ENCODE measurements at regions not wholly inside any gene's neighbourhood (a gene's known extent, or its start where the extent isn't known, plus 50 kb on each side); places are given as distances from the start of the nearest gene placed in this dataset.

DNA sequence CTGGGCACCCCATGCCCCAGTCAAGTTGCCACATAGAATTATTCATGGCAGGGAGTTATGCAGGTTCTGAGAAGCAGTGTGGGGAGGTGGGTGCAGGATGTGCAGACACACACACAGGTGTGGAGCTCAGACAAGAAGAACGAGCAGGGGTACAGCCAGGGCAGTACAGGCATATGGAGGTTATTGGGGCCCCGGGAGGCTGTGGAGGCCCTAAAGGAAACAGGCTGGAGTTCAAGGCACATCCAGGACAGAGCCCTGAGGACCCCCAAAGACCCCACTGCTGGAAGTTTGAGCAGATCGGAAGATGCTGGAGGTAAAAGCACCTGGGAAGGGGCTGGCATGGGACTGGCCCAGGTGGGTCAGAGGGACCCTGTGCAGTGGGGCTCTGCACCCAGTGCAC is 171.3 kb downstream of the PSMG1 start:
- TF ChIP-seq POLR2A (IDR thresholded peaks at IDR 0.05) = no peak
- TF ChIP-seq, protein P1, sequence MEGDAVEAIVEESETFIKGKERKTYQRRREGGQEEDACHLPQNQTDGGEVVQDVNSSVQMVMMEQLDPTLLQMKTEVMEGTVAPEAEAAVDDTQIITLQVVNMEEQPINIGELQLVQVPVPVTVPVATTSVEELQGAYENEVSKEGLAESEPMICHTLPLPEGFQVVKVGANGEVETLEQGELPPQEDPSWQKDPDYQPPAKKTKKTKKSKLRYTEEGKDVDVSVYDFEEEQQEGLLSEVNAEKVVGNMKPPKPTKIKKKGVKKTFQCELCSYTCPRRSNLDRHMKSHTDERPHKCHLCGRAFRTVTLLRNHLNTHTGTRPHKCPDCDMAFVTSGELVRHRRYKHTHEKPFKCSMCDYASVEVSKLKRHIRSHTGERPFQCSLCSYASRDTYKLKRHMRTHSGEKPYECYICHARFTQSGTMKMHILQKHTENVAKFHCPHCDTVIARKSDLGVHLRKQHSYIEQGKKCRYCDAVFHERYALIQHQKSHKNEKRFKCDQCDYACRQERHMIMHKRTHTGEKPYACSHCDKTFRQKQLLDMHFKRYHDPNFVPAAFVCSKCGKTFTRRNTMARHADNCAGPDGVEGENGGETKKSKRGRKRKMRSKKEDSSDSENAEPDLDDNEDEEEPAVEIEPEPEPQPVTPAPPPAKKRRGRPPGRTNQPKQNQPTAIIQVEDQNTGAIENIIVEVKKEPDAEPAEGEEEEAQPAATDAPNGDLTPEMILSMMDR (IDR thresholded peaks at IDR 0.05 in 8 of 11, conservative IDR thresholded peaks at IDR 0.05 in 3 of 11) = no peak
